ENCODE measurements at regions not wholly inside any gene's neighbourhood (a gene's known extent, or its start where the extent isn't known, plus 50 kb on each side); places are given as distances from the start of the nearest gene placed in this dataset.

- no peak for TF ChIP-seq STAT1 (conservative IDR thresholded peaks at IDR 0.05)
Observed at GRCh38 chr5:165525271-165525670, 2019.9 kb downstream of the MAT2B start (continued).

GRCh38 chr5:165526357-165526756 lies 2020.9 kb downstream of the MAT2B start:
- Histone ChIP-seq H3K4me3 (no peak overlapping the region), H3K9ac (ENCODE audit: control insufficient read depth, insufficient read depth, low read length) (no peak overlapping the region), H4K20me1 (ENCODE audit: control insufficient read depth, insufficient read depth) (no peaks in the 10 kb centered on the region), H3K27me3 (replicated peaks in 1 of 2; ENCODE audit: control insufficient read depth in 2 of 2, insufficient read depth in 2 of 2, low read length in 1 of 2) (no peaks in the 10 kb centered on the region), H3K9me3 (replicated peaks; ENCODE audit: control insufficient read depth, insufficient read depth, low read length) (no peaks in the 10 kb centered on the region), H2AFZ (ENCODE audit: control insufficient read depth, low read depth, low read length) (no peak overlapping the region), H3K36me3 (ENCODE audit: control insufficient read depth in 2 of 2, insufficient read depth in 2 of 2, low read length in 1 of 2) (no peaks in the 10 kb centered on the region), H3K79me2 (ENCODE audit: control insufficient read depth, insufficient read depth, low read length) (no peaks in the 10 kb centered on the region), H3K4me2 (ENCODE audit: control insufficient read depth, insufficient read depth) (no peak overlapping the region), H3K4me1 (ENCODE audit: control insufficient read depth, insufficient read depth, low read length) (no peaks in the 10 kb centered on the region), H3K27ac (ENCODE audit: control insufficient read depth, insufficient read depth) (no peak overlapping the region)
- in situ Hi-C loops (cut with MboI) = no loop called here
- intact Hi-C loops (cut with micrococcal nuclease; ENCODE audit: unreplicated experiment) = no loop called here
- FAIRE-seq (no peak), DNase-seq (ENCODE audit: low read depth, low spot score) (no peak), ATAC-seq (no peak)
- SMC1A ChIA-PET (ENCODE audit: uncharacterized antibody, unreplicated experiment) = interaction anchor here (0.7 kb wide), 1 partner anchor 186 kb away, joined by 3 read pairs; no protein-coding TSS in a partner anchor
- no TSS peak for BruUV-seq (replicated peaks)
- RAD21 ChIA-PET (ENCODE audit: unreplicated experiment) = no interaction called here
- 7% methylated on average over 3 of the region's 3 CpGs for WGBS (ENCODE audit: insufficient coverage, insufficient replicate concordance, low lambda C conversion rate, missing lambda C conversion rate)
- TF ChIP-seq MYC (IDR thresholded peaks at IDR 0.05; ENCODE audit: insufficient read depth, insufficient read length, insufficient replicate concordance, low read length, severe bottlenecking) = no peak
- no peak for TF ChIP-seq NRF1 (conservative IDR thresholded peaks at IDR 0.05; ENCODE audit: low read depth, low read length)
- TF ChIP-seq NFIC (IDR thresholded peaks at IDR 0.05; ENCODE audit: low read depth, low read length) = no peak
- no peak for TF ChIP-seq CREB1 (IDR thresholded peaks at IDR 0.05; ENCODE audit: low read depth)
- CTCF ChIA-PET = no interaction called here
- POLR2A ChIA-PET = no interaction called here

GRCh38 chr5:165527577-165527976 lies 2022.2 kb downstream of the MAT2B start:
- Histone ChIP-seq H3K4me1 (ENCODE audit: control insufficient read depth, insufficient read depth, low read length) (no peaks in the 10 kb centered on the region), H3K4me2 (ENCODE audit: control insufficient read depth, insufficient read depth) (no peak overlapping the region), H3K27me3 (replicated peaks in 1 of 2; ENCODE audit: control insufficient read depth in 2 of 2, insufficient read depth in 2 of 2, low read length in 1 of 2) (no peaks in the 10 kb centered on the region), H3K9ac (ENCODE audit: control insufficient read depth, insufficient read depth, low read length) (no peak overlapping the region), H3K79me2 (ENCODE audit: control insufficient read depth, insufficient read depth, low read length) (no peaks in the 10 kb centered on the region), H2AFZ (ENCODE audit: control insufficient read depth, low read depth, low read length) (no peak overlapping the region), H3K9me3 (replicated peaks; ENCODE audit: control insufficient read depth, insufficient read depth, low read length) (no peaks in the 10 kb centered on the region), H3K4me3 (no peak overlapping the region), H3K36me3 (ENCODE audit: control insufficient read depth in 2 of 2, insufficient read depth in 2 of 2, low read length in 1 of 2) (no peaks in the 10 kb centered on the region), H3K27ac (ENCODE audit: control insufficient read depth, insufficient read depth) (no peak overlapping the region), H4K20me1 (ENCODE audit: control insufficient read depth, insufficient read depth) (no peaks in the 10 kb centered on the region)
- CTCF ChIA-PET = no interaction called here
- no TSS peak for BruUV-seq (replicated peaks)
- intact Hi-C loops (cut with micrococcal nuclease; ENCODE audit: unreplicated experiment) (no loop called here), in situ Hi-C loops (cut with MboI) (no loop called here)
- POLR2A ChIA-PET = no interaction called here
- ATAC-seq (no peak), DNase-seq (ENCODE audit: low read depth, low spot score) (no peak), FAIRE-seq (no peak)
- WGBS (ENCODE audit: insufficient coverage, insufficient replicate concordance, low lambda C conversion rate, missing lambda C conversion rate) = 16% methylated on average over 4 of the region's 4 CpGs
- RAD21 ChIA-PET (ENCODE audit: unreplicated experiment) = no interaction called here
- SMC1A ChIA-PET (ENCODE audit: uncharacterized antibody, unreplicated experiment) = no interaction called here
- TF ChIP-seq CEBPZ (IDR thresholded peaks at IDR 0.05; ENCODE audit: low read depth, low read length) = no peak
- no peak for TF ChIP-seq ZNF384 (IDR thresholded peaks at IDR 0.05; ENCODE audit: borderline replicate concordance, low read depth, low read length)
- no peak for TF ChIP-seq SREBF1 (IDR thresholded peaks at IDR 0.05; ENCODE audit: low read length)
- no peak for TF ChIP-seq BCL3 (IDR thresholded peaks at IDR 0.05; ENCODE audit: borderline replicate concordance, insufficient read depth, low read depth, low read length, poor library complexity, severe bottlenecking)
- TF ChIP-seq IKZF1 (conservative IDR thresholded peaks at IDR 0.05) = no peak
- TF ChIP-seq ZNF207 (IDR thresholded peaks at IDR 0.05; ENCODE audit: borderline replicate concordance) = no peak
- TF ChIP-seq RFX5 (IDR thresholded peaks at IDR 0.05; ENCODE audit: low read depth, low read length) = no peak
- no peak for TF ChIP-seq RELA (IDR thresholded peaks at IDR 0.05; ENCODE audit: borderline replicate concordance, partially characterized antibody)
- TF ChIP-seq MTA3 (IDR thresholded peaks at IDR 0.05; ENCODE audit: borderline replicate concordance, low read length) = no peak

Measured in GM12878 (cell line).